Nephron progenitor cell (in vitro differentiated cells): ENCODE measurements at regions not wholly inside any gene's neighbourhood (a gene's known extent, or its start where the extent isn't known, plus 50 kb on each side); places are given as distances from the start of the nearest gene placed in this dataset.

Experiments used
- DNase-seq: peaks from one replicate; pipeline ENCODE4 v3.0.0; 2021
- H3K27ac Mint-ChIP-seq: 2 replicates; pipeline ENCODE4 v1.8.0; 2021; ENCODE audit warnings: mild to moderate bottlenecking, moderate library complexity, mixed read lengths
- H3K27me3 Mint-ChIP-seq: 2 replicates; pipeline ENCODE4 v1.8.0; 2021; ENCODE audit warnings: mild to moderate bottlenecking, low read depth, mixed read lengths; ENCODE audit not compliant: poor library complexity
- H3K36me3 Mint-ChIP-seq: 2 replicates; pipeline ENCODE4 v1.8.0; 2021; ENCODE audit warnings: low read depth, mixed read lengths
- H3K4me1 Mint-ChIP-seq: 2 replicates; pipeline ENCODE4 v1.8.0; 2021; ENCODE audit warnings: mixed read lengths
- H3K4me3 Mint-ChIP-seq: 2 replicates; pipeline ENCODE4 v1.8.0; 2021; ENCODE audit warnings: mild to moderate bottlenecking, moderate library complexity, mixed read lengths
- H3K9me3 Mint-ChIP-seq: 2 replicates; pipeline ENCODE4 v1.8.0; 2021; ENCODE audit warnings: mild to moderate bottlenecking, moderate library complexity, mixed read lengths
- CTCF ChIP-seq: fragments of 200-600 bp; sonication (generic); IDR thresholded peaks from 2 replicates; pipeline ENCODE4 v1.5.0; 2021; ENCODE audit warnings: antibody characterized with exemption

- no peak for TF ChIP-seq CTCF
- DNase-seq: no peak
- Mint-ChIP-seq H3K36me3 (peaks cover 6% of the 10 kb centered on the region), H3K9me3 (peaks cover 10% of the 10 kb centered on the region), H3K27ac (peak overlapping the region; percentile 25), H3K27me3 (peaks cover 4% of the 10 kb centered on the region), H3K4me1 (peaks cover 36% of the 10 kb centered on the region), H3K4me3 (no peak overlapping the region)
Measured at GRCh38 chr11:12321217-12321937, 56.0 kb upstream of the PARVA start.

- Mint-ChIP-seq H3K36me3 (no peaks in the 10 kb centered on the region), H3K4me1 (peaks cover 28% of the 10 kb centered on the region)
- no peak for TF ChIP-seq CTCF
Measured at GRCh38 chr11:12324585-12324984, 52.8 kb upstream of the PARVA start.

More at GRCh38 chr11:12324585-12324984, 52.8 kb upstream of the PARVA start:
- peaks cover 4% of the 10 kb centered on the region for H3K27me3 Mint-ChIP-seq
- no peak for DNase-seq
- no peak overlapping the region for H3K4me3 Mint-ChIP-seq
- peak overlapping the region; percentile 15 for H3K27ac Mint-ChIP-seq
- no peaks in the 10 kb centered on the region for H3K9me3 Mint-ChIP-seq
